ENCODE measurements at regions not wholly inside any gene's neighbourhood (a gene's known extent, or its start where the extent isn't known, plus 50 kb on each side); places are given as distances from the start of the nearest gene placed in this dataset.
A peak's percentile ranks its signal among the peaks of the same experiment; 100 is the strongest.

- intact Hi-C loops (cut with DNase I; ENCODE audit: low total_unique reads): no loop called here
- DNase-seq (ENCODE audit: low spot score in 2 of 2): no peak
- 64 to 67% methylated on average over 4 of the region's 4 CpGs for WGBS, 2 donors
- no peak for TF ChIP-seq CTCF (IDR thresholded peaks at IDR 0.05)
- H3K4me3 ChIP-seq (ENCODE audit: low read depth, poor library complexity, severe bottlenecking): no peak overlapping the region
These were observed 569.8 kb downstream of the LMO4 start for GRCh38 chr1:87898431-87898830.

GRCh38 chr1:87899017-87899416, 570.3 kb downstream of the LMO4 start:
- 30 to 59% methylated on average over 2 of the region's 2 CpGs for WGBS, 2 donors
- H3K4me3 ChIP-seq (ENCODE audit: low read depth, poor library complexity, severe bottlenecking): no peak overlapping the region
- intact Hi-C loops (cut with DNase I; ENCODE audit: low total_unique reads): no loop called here
- TF ChIP-seq CTCF (IDR thresholded peaks at IDR 0.05): no peak
- no peak for TF ChIP-seq POLR2A (IDR thresholded peaks at IDR 0.05)
- DNase-seq (ENCODE audit: low spot score in 2 of 2): no peak

- TF ChIP-seq POLR2A (IDR thresholded peaks at IDR 0.05) (no peak), CTCF (IDR thresholded peaks at IDR 0.05) (no peak)
- intact Hi-C loops (cut with DNase I; ENCODE audit: low total_unique reads): no loop called here
- no peak for DNase-seq (ENCODE audit: low spot score in 2 of 2)
- 80 to 84% methylated on average over 3 of the region's 3 CpGs for WGBS, 2 donors
- H3K4me3 ChIP-seq (ENCODE audit: low read depth, poor library complexity, severe bottlenecking): no peak overlapping the region
These were observed 571.1 kb downstream of the LMO4 start for GRCh38 chr1:87899746-87900145.

GRCh38 chr1:87902830-87903229, 574.1 kb downstream of the LMO4 start:
- intact Hi-C loops (cut with DNase I; ENCODE audit: low total_unique reads): no loop called here
- TF ChIP-seq CTCF (IDR thresholded peaks at IDR 0.05) (no peak), POLR2A (IDR thresholded peaks at IDR 0.05) (no peak)
- WGBS, 2 donors: 53 to 61% methylated on average over 4 of the region's 4 CpGs
- peak in 1 of 2 donors; percentile 22 for DNase-seq (ENCODE audit: low spot score in 2 of 2)
- H3K4me3 ChIP-seq (ENCODE audit: low read depth, poor library complexity, severe bottlenecking): no peak overlapping the region

GRCh38 chr1:87903242-87903641, 574.6 kb downstream of the LMO4 start:
- intact Hi-C loops (cut with DNase I; ENCODE audit: low total_unique reads): no loop called here
- TF ChIP-seq CTCF (IDR thresholded peaks at IDR 0.05): no peak
- no peak for TF ChIP-seq POLR2A (IDR thresholded peaks at IDR 0.05)

GRCh38 chr1:87904651-87905050, 576.0 kb downstream of the LMO4 start:
- intact Hi-C loops (cut with DNase I; ENCODE audit: low total_unique reads): no loop called here
- no peak for TF ChIP-seq POLR2A (IDR thresholded peaks at IDR 0.05)
- DNase-seq (ENCODE audit: low spot score in 2 of 2): no peak
- H3K4me3 ChIP-seq (ENCODE audit: low read depth, poor library complexity, severe bottlenecking): no peak overlapping the region

More at GRCh38 chr1:87903242-87903641, 574.6 kb downstream of the LMO4 start:
- H3K4me3 ChIP-seq (ENCODE audit: low read depth, poor library complexity, severe bottlenecking): no peak overlapping the region
- no peak for DNase-seq (ENCODE audit: low spot score in 2 of 2)

All from lower leg skin (tissue), 4 donors.